Gastrocnemius medialis (tissue), 4 donors: ENCODE measurements at regions not wholly inside any gene's neighbourhood (a gene's known extent, or its start where the extent isn't known, plus 50 kb on each side); places are given as distances from the start of the nearest gene placed in this dataset.
A peak's percentile ranks its signal among the peaks of the same experiment; 100 is the strongest.

ENCODE experiments used
- ATAC-seq, 2 donors: fragments of 150-250 bp; one replicate each; pipeline ENCODE4 v1.9.1; 2016
- DNase-seq, 2 donors: peaks; one replicate each; pipeline ENCODE4 v3.0.0-alpha.2; 2019
- H3K27ac ChIP-seq, 4 donors: fragments of 200-600 bp; sonication (generic); 1 replicate in 1 of 4; 2 replicates in 3 of 4; pipeline ENCODE4 v1.5.1; 2016 to 2018; ENCODE audit warnings: mild to moderate bottlenecking in 2 of 4, moderate library complexity in 1 of 4
- H3K27me3 ChIP-seq, 3 donors: fragments of 200-600 bp; sonication (generic) in 2 of 3; 1 replicate in 1 of 3; 2 replicates in 2 of 3; pipeline versions ENCODE4 v1.5.1 to v1.6.0; 2016 to 2019; ENCODE audit warnings: mild to moderate bottlenecking in 1 of 3, moderate library complexity in 1 of 3
- H3K36me3 ChIP-seq, 2 donors: fragments of 200-600 bp; sonication (generic) in 1 of 2; one replicate each; pipeline ENCODE4 v1.5.1; 2017 to 2018
- H3K4me1 ChIP-seq, 2 donors: fragments of 200-600 bp; sonication (generic) in 1 of 2; one replicate each; pipeline ENCODE4 v1.5.1; 2016 to 2017; ENCODE audit warnings: mild to moderate bottlenecking in 2 of 2
- H3K4me3 ChIP-seq, 4 donors: fragments of 200-600 bp; sonication (generic) in 3 of 4; 1 replicate in 1 of 4; 2 replicates in 3 of 4; pipeline ENCODE4 v1.5.1; 2016 to 2019; ENCODE audit warnings: mild to moderate bottlenecking in 2 of 4
- H3K9me3 ChIP-seq, 3 donors: fragments of 200-600 bp; sonication (generic) in 2 of 3; 1 replicate in 1 of 3; 2 replicates in 2 of 3; pipeline ENCODE4 v1.5.1; 2016 to 2019
- POLR2A ChIP-seq, 2 donors: fragments of 450-650 bp; IDR thresholded peaks; one replicate each; pipeline ENCODE4 v1.6.1; 2017; ENCODE audit warnings: antibody characterized with exemption in 2 of 2, mild to moderate bottlenecking in 2 of 2, moderate library complexity in 2 of 2
- in situ Hi-C, 4 donors: fragments of 200-750 bp; cut with MboI; loops; one replicate each; pipeline versions ENCODE4 v1.15.0 to v1.8.0; 2017; ENCODE audit warnings: low sequenced_read_pairs in 4 of 4
- intact Hi-C: fragments of 100-400 bp; cut with DNase I; formaldehyde crosslinking; loops from one replicate; pipeline ENCODE4 v1.15.1; 2023; ENCODE audit warnings: low total_unique reads
- TF ChIP-seq, protein P1 (sequence below), 5 experiments: fragments of 450-650 bp in 3 of 5; fragments of 200-600 bp in 2 of 5; sonication (generic) in 2 of 5; IDR thresholded peaks in 4 of 5; conservative IDR thresholded peaks in 1 of 5; 1 replicate in 4 of 5; 2 replicates in 1 of 5; pipeline ENCODE4 v1.5.1; 2016 to 2019; ENCODE audit warnings: antibody characterized with exemption in 5 of 5, mild to moderate bottlenecking in 3 of 5, moderate library complexity in 3 of 5

DNA sequence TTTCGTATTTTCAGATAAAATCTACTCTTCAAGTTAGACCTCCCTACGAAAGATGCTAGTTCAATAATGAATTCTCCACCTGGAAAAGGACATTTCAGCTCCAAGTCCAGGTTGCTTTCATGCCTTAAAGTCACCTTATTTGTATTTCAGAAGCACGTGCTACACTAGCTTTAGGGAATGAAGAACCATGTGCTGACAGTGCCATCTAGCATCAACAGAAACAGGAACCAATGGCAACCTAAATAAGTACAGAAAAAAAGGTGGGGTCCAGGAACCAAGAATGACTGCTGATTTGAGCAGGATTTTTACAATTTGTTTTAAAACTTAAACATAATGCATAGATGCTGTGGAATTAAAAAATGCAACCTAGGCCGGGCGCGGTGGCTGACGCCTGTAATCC, 77.6 kb upstream of the SNRPN start:
- intact Hi-C loops, result no loop called here
- no peak for DNase-seq
- TF ChIP-seq POLR2A (IDR thresholded peaks at IDR 0.05), result no peak
- TF ChIP-seq, protein P1, sequence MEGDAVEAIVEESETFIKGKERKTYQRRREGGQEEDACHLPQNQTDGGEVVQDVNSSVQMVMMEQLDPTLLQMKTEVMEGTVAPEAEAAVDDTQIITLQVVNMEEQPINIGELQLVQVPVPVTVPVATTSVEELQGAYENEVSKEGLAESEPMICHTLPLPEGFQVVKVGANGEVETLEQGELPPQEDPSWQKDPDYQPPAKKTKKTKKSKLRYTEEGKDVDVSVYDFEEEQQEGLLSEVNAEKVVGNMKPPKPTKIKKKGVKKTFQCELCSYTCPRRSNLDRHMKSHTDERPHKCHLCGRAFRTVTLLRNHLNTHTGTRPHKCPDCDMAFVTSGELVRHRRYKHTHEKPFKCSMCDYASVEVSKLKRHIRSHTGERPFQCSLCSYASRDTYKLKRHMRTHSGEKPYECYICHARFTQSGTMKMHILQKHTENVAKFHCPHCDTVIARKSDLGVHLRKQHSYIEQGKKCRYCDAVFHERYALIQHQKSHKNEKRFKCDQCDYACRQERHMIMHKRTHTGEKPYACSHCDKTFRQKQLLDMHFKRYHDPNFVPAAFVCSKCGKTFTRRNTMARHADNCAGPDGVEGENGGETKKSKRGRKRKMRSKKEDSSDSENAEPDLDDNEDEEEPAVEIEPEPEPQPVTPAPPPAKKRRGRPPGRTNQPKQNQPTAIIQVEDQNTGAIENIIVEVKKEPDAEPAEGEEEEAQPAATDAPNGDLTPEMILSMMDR (IDR thresholded peaks at IDR 0.05 in 4 of 5, conservative IDR thresholded peaks at IDR 0.05 in 1 of 5), result no peak
- in situ Hi-C loops, result no loop called here
- no peaks in the 10 kb centered on the region for H3K4me1 ChIP-seq
- ATAC-seq, result no peak
- H3K27me3 ChIP-seq, result no peaks in the 10 kb centered on the region
- no peaks in the 10 kb centered on the region for H3K9me3 ChIP-seq
- H3K36me3 ChIP-seq, result no peaks in the 10 kb centered on the region
- H3K4me3 ChIP-seq, result no peak overlapping the region
- no peak overlapping the region for H3K27ac ChIP-seq

DNA sequence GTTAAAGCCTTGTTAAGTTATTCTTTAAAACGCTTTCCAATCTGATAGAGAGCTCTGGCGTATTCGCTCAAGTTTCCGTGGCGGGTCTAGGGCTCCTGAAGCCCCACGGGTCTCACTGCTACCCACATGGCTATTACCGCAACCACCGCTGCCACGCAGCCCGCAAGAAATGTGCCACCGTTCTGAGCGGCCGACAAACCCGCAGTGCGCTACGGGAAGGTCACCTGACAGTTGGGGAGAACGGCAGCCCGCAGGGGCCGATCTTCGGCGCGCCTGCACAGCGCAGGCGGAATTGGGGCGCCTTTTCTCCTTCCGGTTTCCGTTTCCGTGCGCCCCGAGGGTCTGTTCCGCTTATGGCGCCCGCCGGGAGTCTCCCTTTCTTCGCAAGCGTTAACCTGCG, 76.6 kb upstream of the SNRPN start:
- in situ Hi-C loops, result no loop called here
- no peaks in the 10 kb centered on the region for H3K9me3 ChIP-seq
- ATAC-seq (peak in 1 of 2 donors; percentile 39), DNase-seq (peak; percentile 2 to 22)
- H3K4me1 ChIP-seq, result no peaks in the 10 kb centered on the region
- intact Hi-C loops, result no loop called here
- peak overlapping the region in 1 of 4 donors; percentile 24 for H3K27ac ChIP-seq
- peak overlapping the region; percentile 30 to 55 (median 46) for H3K4me3 ChIP-seq
- no peaks in the 10 kb centered on the region for H3K27me3 ChIP-seq
- H3K36me3 ChIP-seq, result no peaks in the 10 kb centered on the region
- no peak for TF ChIP-seq POLR2A (IDR thresholded peaks at IDR 0.05)
- TF ChIP-seq, protein P1 (IDR thresholded peaks at IDR 0.05 in 4 of 5, conservative IDR thresholded peaks at IDR 0.05 in 1 of 5), result no peak

DNA sequence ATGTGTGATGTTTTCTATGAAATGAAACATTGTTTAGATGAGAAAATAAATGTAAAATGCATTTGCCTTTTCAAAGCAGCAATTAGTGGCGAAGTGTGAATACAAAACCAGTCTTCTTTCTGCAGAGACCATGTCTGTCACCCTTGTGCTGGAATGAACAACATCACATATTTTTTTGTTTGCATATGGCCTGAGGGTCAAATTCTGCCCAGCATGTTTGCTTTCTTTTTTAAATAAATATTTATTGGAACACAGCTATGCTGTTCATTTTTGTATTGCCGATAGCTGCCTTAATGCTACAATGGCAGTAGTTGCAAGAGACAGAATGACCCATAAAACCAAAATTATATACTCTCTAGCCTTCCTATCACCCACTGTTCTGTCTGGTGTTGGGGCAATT, 75.3 kb upstream of the SNRPN start:
- ATAC-seq, result no peak
- no peaks in the 10 kb centered on the region for H3K36me3 ChIP-seq
- intact Hi-C loops, result no loop called here

DNA sequence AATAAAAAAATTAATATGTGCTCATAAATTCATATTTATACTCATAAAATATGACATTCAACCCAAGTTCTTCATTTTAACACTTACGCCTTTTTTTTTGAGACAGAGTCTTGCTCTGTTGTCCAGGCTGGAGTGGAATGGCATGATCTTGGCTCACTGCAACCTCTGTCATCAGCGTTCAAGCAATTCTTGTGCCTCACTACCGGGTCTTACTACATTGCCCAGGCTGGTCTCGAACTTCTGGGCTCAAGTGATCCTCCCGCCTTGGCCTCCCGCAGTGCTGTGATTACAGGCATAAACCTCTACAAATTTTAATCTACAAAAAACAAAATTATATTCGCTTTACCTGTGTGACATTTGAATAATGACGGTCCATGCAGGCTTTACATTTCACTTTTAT, 74.1 kb upstream of the SNRPN start:
- in situ Hi-C loops, result no loop called here

More for the DNA sequence above, 75.3 kb upstream of the SNRPN start:
- no peaks in the 10 kb centered on the region for H3K9me3 ChIP-seq
- no peaks in the 10 kb centered on the region for H3K27me3 ChIP-seq
- in situ Hi-C loops, result no loop called here
- no peak overlapping the region for H3K4me3 ChIP-seq
- DNase-seq, result no peak
- TF ChIP-seq, protein P1 (IDR thresholded peaks at IDR 0.05 in 4 of 5, conservative IDR thresholded peaks at IDR 0.05 in 1 of 5), result no peak
- no peak overlapping the region for H3K27ac ChIP-seq
- no peaks in the 10 kb centered on the region for H3K4me1 ChIP-seq

DNA sequence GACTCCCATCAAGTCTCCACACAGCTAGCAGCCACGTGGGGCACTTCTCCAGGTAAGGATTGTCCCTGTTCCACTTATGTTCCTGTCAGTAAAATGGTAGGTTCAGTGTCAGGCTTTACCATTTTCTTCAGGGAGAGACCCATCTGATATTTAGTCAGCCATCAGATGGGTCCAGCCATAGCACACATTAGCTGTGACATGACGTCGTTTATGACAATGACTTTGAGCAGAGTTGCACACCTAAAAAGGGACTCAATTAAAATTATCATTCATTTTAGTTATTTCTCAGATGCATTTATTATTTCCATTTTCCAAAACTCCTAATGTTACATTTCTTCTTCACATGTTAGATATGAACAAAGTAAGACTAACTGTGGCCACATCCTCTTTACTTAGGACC, 68.2 kb upstream of the SNRPN start:
- Histone ChIP-seq H3K9me3 (no peaks in the 10 kb centered on the region), H3K4me3 (no peak overlapping the region), H3K27me3 (no peaks in the 10 kb centered on the region), H3K27ac (no peak overlapping the region), H3K36me3 (no peaks in the 10 kb centered on the region), H3K4me1 (no peaks in the 10 kb centered on the region)
- no peak for TF ChIP-seq POLR2A (IDR thresholded peaks at IDR 0.05)
- TF ChIP-seq, protein P1 (IDR thresholded peaks at IDR 0.05 in 4 of 5, conservative IDR thresholded peaks at IDR 0.05 in 1 of 5), result no peak
- in situ Hi-C loops, result no loop called here
- no peak for ATAC-seq
- DNase-seq, result no peak
- intact Hi-C loops, result no loop called here

More for the DNA sequence above, 74.1 kb upstream of the SNRPN start:
- ATAC-seq (no peak), DNase-seq (no peak)
- Histone ChIP-seq H3K27ac (no peak overlapping the region), H3K36me3 (no peaks in the 10 kb centered on the region), H3K4me1 (no peaks in the 10 kb centered on the region), H3K4me3 (no peak overlapping the region), H3K9me3 (no peaks in the 10 kb centered on the region), H3K27me3 (no peaks in the 10 kb centered on the region)
- TF ChIP-seq, protein P1 (IDR thresholded peaks at IDR 0.05 in 4 of 5, conservative IDR thresholded peaks at IDR 0.05 in 1 of 5), result no peak
- no peak for TF ChIP-seq POLR2A (IDR thresholded peaks at IDR 0.05)
- intact Hi-C loops, result no loop called here
